ENCODE measurements at regions not wholly inside any gene's neighbourhood (a gene's known extent, or its start where the extent isn't known, plus 50 kb on each side); places are given as distances from the start of the nearest gene placed in this dataset.

- TF ChIP-seq CTCF (IDR thresholded peaks at IDR 0.05) = no peak
- TF ChIP-seq SIN3A (IDR thresholded peaks at IDR 0.05; ENCODE audit: borderline replicate concordance, insufficient read depth, low read depth, low read length) = no peak
- no peak for TF ChIP-seq REST (IDR thresholded peaks at IDR 0.05; ENCODE audit: insufficient read depth in 1 of 2, low read depth in 2 of 2, low read length in 1 of 2)
- no peak for TF ChIP-seq POLR2AphosphoS5 (IDR thresholded peaks at IDR 0.05; ENCODE audit: low read depth, low read length)
- TF ChIP-seq TCF7L2 (IDR thresholded peaks at IDR 0.05; ENCODE audit: low read depth, low read length) = no peak
These were observed 196.0 kb upstream of the SPHKAP start for GRCh38 chr2:228377533-228377932.

Measured in Panc1 (cell line).